ENCODE measurements at regions not wholly inside any gene's neighbourhood (a gene's known extent, or its start where the extent isn't known, plus 50 kb on each side); places are given as distances from the start of the nearest gene placed in this dataset.

DNA sequence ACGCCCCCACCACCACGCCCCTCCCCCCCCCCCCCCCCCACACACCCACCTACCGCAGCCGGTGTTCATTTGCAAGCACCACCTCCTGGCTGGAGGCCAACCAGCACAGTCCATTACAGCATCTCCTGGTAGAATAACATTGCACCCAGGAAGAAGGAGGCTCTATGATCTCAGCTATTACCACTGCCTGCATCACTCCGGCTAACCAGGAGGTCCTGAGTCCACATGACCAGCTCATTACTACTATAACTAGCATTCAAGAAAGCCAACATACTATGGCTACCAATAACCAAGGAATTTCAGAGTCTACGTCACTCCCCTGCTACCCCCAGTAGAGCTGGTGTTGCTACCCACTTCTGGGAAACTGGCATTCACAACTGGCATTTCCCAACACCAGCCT lies 81.1 kb upstream of the ALOX12 start:
- TF ChIP-seq, protein P1, sequence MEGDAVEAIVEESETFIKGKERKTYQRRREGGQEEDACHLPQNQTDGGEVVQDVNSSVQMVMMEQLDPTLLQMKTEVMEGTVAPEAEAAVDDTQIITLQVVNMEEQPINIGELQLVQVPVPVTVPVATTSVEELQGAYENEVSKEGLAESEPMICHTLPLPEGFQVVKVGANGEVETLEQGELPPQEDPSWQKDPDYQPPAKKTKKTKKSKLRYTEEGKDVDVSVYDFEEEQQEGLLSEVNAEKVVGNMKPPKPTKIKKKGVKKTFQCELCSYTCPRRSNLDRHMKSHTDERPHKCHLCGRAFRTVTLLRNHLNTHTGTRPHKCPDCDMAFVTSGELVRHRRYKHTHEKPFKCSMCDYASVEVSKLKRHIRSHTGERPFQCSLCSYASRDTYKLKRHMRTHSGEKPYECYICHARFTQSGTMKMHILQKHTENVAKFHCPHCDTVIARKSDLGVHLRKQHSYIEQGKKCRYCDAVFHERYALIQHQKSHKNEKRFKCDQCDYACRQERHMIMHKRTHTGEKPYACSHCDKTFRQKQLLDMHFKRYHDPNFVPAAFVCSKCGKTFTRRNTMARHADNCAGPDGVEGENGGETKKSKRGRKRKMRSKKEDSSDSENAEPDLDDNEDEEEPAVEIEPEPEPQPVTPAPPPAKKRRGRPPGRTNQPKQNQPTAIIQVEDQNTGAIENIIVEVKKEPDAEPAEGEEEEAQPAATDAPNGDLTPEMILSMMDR (IDR thresholded peaks at IDR 0.05), result no peak
- TF ChIP-seq POLR2AphosphoS5 (IDR thresholded peaks at IDR 0.05; ENCODE audit: low read depth, low read length), result no peak
- no peak for TF ChIP-seq TCF7L2 (IDR thresholded peaks at IDR 0.05; ENCODE audit: low read depth, low read length)
- TF ChIP-seq, protein P2, sequence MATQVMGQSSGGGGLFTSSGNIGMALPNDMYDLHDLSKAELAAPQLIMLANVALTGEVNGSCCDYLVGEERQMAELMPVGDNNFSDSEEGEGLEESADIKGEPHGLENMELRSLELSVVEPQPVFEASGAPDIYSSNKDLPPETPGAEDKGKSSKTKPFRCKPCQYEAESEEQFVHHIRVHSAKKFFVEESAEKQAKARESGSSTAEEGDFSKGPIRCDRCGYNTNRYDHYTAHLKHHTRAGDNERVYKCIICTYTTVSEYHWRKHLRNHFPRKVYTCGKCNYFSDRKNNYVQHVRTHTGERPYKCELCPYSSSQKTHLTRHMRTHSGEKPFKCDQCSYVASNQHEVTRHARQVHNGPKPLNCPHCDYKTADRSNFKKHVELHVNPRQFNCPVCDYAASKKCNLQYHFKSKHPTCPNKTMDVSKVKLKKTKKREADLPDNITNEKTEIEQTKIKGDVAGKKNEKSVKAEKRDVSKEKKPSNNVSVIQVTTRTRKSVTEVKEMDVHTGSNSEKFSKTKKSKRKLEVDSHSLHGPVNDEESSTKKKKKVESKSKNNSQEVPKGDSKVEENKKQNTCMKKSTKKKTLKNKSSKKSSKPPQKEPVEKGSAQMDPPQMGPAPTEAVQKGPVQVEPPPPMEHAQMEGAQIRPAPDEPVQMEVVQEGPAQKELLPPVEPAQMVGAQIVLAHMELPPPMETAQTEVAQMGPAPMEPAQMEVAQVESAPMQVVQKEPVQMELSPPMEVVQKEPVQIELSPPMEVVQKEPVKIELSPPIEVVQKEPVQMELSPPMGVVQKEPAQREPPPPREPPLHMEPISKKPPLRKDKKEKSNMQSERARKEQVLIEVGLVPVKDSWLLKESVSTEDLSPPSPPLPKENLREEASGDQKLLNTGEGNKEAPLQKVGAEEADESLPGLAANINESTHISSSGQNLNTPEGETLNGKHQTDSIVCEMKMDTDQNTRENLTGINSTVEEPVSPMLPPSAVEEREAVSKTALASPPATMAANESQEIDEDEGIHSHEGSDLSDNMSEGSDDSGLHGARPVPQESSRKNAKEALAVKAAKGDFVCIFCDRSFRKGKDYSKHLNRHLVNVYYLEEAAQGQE (IDR thresholded peaks at IDR 0.05; ENCODE audit: insufficient read depth in 1 of 2, low read depth in 2 of 2, low read length in 1 of 2), result no peak
- TF ChIP-seq SIN3A (IDR thresholded peaks at IDR 0.05; ENCODE audit: borderline replicate concordance, insufficient read depth, low read depth, low read length), result no peak
